SJCRH30 (cell line): ENCODE measurements at regions not wholly inside any gene's neighbourhood (a gene's known extent, or its start where the extent isn't known, plus 50 kb on each side); places are given as distances from the start of the nearest gene placed in this dataset.

Source experiments
- DNase-seq, 2 experiments: peaks; one replicate each; pipeline ENCODE4 v3.0.0-alpha.2; 2015 to 2020
- H3K27ac ChIP-seq: fragments of 250-450 bp; sonication (Bioruptor Pico); 2 replicates; pipeline ENCODE4 v1.5.1; 2020; ENCODE audit warnings: mild to moderate bottlenecking, moderate library complexity
- H3K27me3 ChIP-seq: fragments of 250-450 bp; sonication (Bioruptor Pico); 2 replicates; pipeline ENCODE4 v1.5.1; 2020; ENCODE audit warnings: mild to moderate bottlenecking, moderate library complexity
- H3K36me3 ChIP-seq: fragments of 250-450 bp; sonication (Bioruptor Pico); 2 replicates; pipeline ENCODE4 v1.5.1; 2020; ENCODE audit warnings: mild to moderate bottlenecking, moderate library complexity
- H3K4me1 ChIP-seq: fragments of 250-450 bp; sonication (Bioruptor Pico); 2 replicates; pipeline ENCODE4 v1.5.1; 2020; ENCODE audit warnings: mild to moderate bottlenecking, moderate library complexity
- H3K4me3 ChIP-seq: fragments of 250-450 bp; sonication (Bioruptor Pico); 2 replicates; pipeline ENCODE4 v1.5.1; 2020; ENCODE audit warnings: mild to moderate bottlenecking, moderate library complexity
- H3K9me3 ChIP-seq: fragments of 250-450 bp; sonication (Bioruptor Pico); replicated peaks from 2 replicates; pipeline ENCODE4 v1.5.1; 2020; ENCODE audit warnings: mild to moderate bottlenecking, moderate library complexity

DNA sequence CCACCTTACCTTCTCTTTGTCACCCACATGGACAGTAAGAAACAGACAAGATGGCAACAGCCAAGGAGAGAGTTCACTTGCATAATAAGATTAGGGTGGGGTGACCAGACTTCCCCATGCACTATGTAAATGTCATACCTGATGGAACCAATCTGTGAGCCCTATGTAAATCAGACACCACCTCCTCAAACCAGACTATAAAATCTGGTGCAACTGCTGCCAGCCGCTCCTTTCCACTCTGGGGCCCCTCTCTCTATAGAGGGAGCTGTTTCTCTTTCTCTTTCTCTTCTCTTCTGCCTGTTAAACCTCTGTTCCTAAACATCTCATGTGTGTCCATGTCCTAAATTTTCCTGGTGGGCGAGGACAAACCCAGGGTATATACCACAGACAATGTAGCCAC is 405.5 kb upstream of the CNTN4 start:
- H3K4me1 ChIP-seq = no peaks in the 10 kb centered on the region
- H3K27me3 ChIP-seq = no peaks in the 10 kb centered on the region
- peak in 1 of 2 experiments; percentile 3 for DNase-seq
- H3K4me3 ChIP-seq = no peak overlapping the region
- no peaks in the 10 kb centered on the region for H3K36me3 ChIP-seq
- no peaks in the 10 kb centered on the region for H3K9me3 ChIP-seq
- H3K27ac ChIP-seq = no peak overlapping the region

DNA sequence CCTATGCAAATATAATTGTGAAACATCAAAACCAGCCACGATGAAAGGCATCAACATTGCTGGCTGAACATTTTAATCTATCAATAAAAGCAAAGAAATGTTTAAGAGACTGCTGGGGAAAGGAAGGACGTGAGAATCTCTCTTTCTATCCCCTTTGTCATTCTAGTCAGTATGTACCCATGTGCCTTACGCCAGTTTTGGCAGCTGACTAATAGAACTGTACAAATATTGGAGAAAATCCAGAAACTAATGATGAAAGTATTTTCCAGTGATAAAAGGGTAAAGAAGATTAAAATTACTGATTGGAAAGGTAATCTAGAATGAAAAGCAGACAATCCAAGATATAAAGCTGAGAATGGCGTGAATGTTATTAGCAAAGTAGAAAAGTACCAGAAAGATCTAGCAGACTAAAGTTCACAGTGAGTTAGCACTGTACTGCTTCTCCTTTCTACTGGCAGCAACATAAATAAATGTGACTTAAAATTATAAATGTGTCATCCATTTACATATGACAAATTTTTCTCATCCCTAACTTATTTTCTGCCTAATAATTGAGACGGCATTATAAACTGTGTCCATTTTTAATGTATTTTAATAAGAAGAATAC is 401.9 kb upstream of the CNTN4 start:
- H3K4me1 ChIP-seq = no peaks in the 10 kb centered on the region
- no peak for DNase-seq
- no peaks in the 10 kb centered on the region for H3K27me3 ChIP-seq
- no peaks in the 10 kb centered on the region for H3K36me3 ChIP-seq
- H3K27ac ChIP-seq = no peak overlapping the region
- H3K9me3 ChIP-seq = no peaks in the 10 kb centered on the region
- no peak overlapping the region for H3K4me3 ChIP-seq

DNA sequence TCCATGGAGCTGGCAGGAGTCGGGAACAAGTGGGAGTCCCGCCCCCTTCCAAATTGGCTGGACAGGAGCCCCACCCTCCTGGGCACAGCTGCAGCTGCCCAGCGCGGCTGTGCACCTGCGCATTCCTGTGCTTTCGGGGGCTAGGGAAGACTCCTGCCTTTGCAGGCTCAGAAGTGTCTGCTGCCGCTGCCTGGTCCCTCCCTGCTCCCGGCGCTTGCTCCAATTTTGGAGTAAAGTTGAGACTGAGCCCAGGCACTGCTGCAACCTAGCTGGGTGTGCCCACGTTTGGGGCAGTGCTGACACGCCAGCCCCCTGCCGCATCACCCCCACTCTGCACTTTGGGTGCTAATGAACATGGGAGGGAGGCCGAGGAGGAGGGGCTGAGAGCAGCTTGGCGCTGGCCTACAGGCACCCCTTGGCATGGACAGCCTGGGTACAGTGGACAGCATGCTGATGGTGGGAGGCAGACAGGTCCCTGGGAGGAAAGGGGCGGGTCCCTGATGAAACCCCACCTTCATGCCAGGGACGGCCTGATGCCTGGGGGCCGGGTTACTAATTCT is 399.2 kb upstream of the CNTN4 start:
- no peaks in the 10 kb centered on the region for H3K27me3 ChIP-seq
- H3K4me1 ChIP-seq = no peaks in the 10 kb centered on the region
- no peak overlapping the region for H3K4me3 ChIP-seq
- H3K36me3 ChIP-seq = no peaks in the 10 kb centered on the region
- no peaks in the 10 kb centered on the region for H3K9me3 ChIP-seq
- no peak for DNase-seq
- no peak overlapping the region for H3K27ac ChIP-seq

DNA sequence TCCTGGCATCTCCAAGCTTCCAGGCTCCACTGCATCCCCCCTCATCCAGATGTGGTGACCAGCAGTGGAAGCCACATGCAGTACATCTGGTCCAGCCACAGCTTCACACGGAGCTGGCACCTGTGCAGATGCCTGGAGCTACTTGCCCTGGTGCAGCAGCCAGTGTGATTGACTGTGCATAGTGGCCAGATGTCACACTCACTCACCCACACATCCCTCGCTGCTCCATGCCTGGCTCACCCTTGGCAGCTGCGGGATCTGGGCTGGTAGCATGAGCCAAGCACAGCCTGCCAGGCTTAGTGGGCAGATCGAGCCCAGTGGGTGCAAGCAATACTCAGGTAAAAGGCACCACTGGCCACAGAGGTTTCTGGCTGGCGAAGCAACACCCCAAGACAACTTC is 398.0 kb upstream of the CNTN4 start:
- H3K36me3 ChIP-seq = no peaks in the 10 kb centered on the region
- H3K27me3 ChIP-seq = no peaks in the 10 kb centered on the region
- no peak overlapping the region for H3K4me3 ChIP-seq
- DNase-seq = peak in 1 of 2 experiments; percentile 2
- no peaks in the 10 kb centered on the region for H3K9me3 ChIP-seq
- no peak overlapping the region for H3K27ac ChIP-seq
- no peaks in the 10 kb centered on the region for H3K4me1 ChIP-seq

DNA sequence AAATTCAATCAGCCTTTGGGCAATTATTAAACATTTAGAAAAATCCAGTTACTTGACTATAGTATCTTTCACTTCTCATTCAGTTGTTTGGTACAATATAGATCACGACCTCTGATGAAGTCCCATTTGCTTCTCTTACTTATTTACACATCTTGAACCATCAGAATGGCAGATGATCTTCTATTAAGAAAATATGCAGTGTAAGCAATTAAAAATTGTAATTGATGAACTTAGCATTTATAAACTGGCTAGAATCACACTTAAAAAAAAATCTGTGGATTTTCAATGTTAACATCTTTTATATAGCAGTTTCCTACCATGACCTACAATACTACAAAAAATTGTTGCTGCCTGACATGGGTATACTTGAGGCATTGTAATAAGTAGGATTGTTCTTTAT is 395.5 kb upstream of the CNTN4 start:
- Histone ChIP-seq H3K4me3 (no peak overlapping the region), H3K27me3 (no peaks in the 10 kb centered on the region), H3K36me3 (no peaks in the 10 kb centered on the region), H3K9me3 (no peaks in the 10 kb centered on the region), H3K4me1 (no peaks in the 10 kb centered on the region), H3K27ac (no peak overlapping the region)
- no peak for DNase-seq

DNA sequence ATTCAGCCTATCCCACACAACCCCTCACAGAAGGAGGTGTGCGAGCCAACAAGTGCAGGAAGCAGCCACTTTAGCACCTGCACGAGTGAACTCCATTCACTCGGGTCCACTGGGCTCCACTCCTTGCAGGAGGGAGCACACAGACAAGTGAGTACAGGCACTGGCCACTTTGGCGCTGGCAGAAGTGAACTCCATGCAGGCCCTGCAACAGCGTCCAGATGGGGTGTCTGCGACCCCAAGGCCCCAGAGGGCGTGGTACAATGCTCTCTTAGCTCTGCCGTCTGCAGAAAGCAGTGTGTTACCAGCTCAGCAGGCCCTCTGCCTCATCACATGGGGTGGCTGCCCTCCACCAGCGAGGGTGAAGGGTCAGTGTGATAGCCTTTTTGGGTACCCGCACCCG is 388.0 kb upstream of the CNTN4 start:
- Histone ChIP-seq H3K4me1 (no peaks in the 10 kb centered on the region), H3K9me3 (no peaks in the 10 kb centered on the region), H3K27me3 (no peaks in the 10 kb centered on the region), H3K27ac (no peak overlapping the region), H3K4me3 (no peak overlapping the region), H3K36me3 (no peaks in the 10 kb centered on the region)
- DNase-seq = no peak

DNA sequence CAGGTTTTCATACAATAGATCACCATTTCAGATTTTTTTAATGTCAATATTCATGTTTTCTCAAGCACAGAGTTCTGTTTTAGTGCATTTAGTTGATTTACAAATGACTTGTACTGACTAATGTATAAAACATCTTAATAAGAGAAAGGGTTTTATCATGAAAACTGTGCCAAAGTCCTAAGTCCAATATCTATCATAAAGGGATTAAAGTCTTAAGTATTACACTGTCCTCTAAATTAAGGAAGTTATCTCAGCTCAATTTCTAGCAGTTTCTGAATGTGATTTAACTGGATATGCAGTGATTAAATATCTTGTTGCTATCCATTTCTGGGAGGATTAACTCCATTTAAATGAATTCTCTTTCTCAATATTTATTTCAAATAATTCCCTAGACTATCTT is 381.1 kb upstream of the CNTN4 start:
- H3K36me3 ChIP-seq = no peaks in the 10 kb centered on the region
- H3K27me3 ChIP-seq = no peaks in the 10 kb centered on the region
- H3K27ac ChIP-seq = no peak overlapping the region
- no peaks in the 10 kb centered on the region for H3K4me1 ChIP-seq
- no peak overlapping the region for H3K4me3 ChIP-seq
- H3K9me3 ChIP-seq = no peaks in the 10 kb centered on the region
- DNase-seq = no peak

DNA sequence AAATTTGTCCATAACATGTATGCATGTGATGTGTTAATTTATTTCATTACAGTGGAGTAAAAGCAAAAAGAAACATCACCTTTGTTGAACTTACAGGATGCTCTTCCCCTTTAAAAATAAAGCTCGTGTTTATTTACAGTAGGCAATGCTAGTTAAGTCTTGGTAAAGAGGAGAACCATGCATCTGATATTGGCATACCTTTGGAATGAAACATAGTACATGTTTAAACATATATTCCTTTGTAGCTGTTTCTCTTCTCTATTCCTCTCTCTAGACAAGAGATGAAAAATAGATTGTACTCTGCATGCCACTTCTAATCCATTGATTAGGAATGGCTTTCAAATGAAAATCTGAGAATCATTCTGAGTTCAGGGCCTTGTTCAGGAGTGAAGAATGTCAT is 374.9 kb upstream of the CNTN4 start:
- Histone ChIP-seq H3K36me3 (no peaks in the 10 kb centered on the region), H3K9me3 (no peaks in the 10 kb centered on the region), H3K4me1 (no peaks in the 10 kb centered on the region), H3K4me3 (no peak overlapping the region), H3K27me3 (no peaks in the 10 kb centered on the region), H3K27ac (no peak overlapping the region)
- DNase-seq = no peak

DNA sequence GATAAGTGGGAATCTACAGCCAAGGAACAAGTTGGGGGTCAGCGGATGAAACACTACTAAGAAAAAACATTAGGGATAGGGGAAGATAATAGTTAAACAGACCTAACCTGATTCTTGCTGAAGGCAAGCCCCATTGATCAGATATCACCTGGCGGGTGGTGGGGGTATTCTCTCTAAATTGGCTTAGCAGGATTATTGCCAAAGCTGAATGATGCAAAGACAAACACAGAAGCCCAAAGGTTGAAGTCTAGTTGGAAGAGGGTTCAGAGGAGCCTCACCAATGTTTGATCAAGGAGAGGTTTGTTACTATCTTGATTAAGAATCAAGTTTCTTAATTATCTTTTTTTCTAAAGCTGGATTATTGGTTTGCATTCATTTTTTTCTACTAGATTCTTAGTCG is 371.9 kb upstream of the CNTN4 start:
- H3K27ac ChIP-seq = no peak overlapping the region
- H3K9me3 ChIP-seq = no peaks in the 10 kb centered on the region
- H3K4me1 ChIP-seq = no peaks in the 10 kb centered on the region
- no peaks in the 10 kb centered on the region for H3K36me3 ChIP-seq
- H3K4me3 ChIP-seq = no peak overlapping the region
- no peak for DNase-seq
- H3K27me3 ChIP-seq = no peaks in the 10 kb centered on the region

DNA sequence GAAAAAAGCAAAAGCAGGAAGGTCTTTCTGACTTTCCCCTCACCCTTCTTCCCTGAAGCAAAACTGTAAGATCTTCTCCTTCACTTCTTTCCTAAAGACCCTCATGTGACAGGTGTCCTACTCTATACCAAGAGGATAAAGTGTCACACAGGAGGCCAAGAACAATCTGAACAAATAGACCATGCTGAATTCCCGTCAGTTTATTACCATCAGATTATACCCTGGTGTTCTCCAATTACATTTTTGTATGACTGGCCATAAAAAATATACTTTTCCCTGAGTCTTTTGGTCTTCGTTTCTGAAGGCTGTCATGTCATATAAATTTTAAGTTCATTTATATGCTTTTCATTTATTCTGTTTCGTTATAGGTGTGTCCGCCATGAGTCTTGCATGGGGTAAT is 371.4 kb upstream of the CNTN4 start:
- H3K9me3 ChIP-seq = no peaks in the 10 kb centered on the region
- H3K27me3 ChIP-seq = no peaks in the 10 kb centered on the region
- H3K27ac ChIP-seq = no peak overlapping the region
- H3K4me3 ChIP-seq = no peak overlapping the region
- H3K36me3 ChIP-seq = no peaks in the 10 kb centered on the region
- H3K4me1 ChIP-seq = no peaks in the 10 kb centered on the region
- DNase-seq = no peak

DNA sequence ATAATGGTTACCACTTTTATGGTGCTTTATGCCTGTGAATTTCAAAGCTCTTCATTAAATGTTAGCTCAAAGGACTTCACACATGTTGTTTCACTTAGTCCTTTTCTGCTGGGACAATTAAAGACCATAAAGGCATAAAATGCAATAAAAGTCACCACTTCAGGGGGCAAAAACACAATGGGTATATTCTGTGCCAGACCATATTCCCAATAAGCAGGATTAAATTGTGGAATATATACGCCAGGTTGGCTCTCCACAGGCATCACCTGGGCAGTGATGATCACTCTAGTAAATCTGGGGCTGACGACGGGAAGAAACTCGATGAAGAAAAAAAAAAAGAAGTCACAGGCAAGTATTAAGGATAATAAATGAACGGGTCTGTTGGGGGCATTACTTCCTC is 370.2 kb upstream of the CNTN4 start:
- Histone ChIP-seq H3K27me3 (no peaks in the 10 kb centered on the region), H3K4me3 (no peak overlapping the region), H3K36me3 (no peaks in the 10 kb centered on the region), H3K4me1 (no peaks in the 10 kb centered on the region), H3K9me3 (no peaks in the 10 kb centered on the region), H3K27ac (no peak overlapping the region)
- no peak for DNase-seq

DNA sequence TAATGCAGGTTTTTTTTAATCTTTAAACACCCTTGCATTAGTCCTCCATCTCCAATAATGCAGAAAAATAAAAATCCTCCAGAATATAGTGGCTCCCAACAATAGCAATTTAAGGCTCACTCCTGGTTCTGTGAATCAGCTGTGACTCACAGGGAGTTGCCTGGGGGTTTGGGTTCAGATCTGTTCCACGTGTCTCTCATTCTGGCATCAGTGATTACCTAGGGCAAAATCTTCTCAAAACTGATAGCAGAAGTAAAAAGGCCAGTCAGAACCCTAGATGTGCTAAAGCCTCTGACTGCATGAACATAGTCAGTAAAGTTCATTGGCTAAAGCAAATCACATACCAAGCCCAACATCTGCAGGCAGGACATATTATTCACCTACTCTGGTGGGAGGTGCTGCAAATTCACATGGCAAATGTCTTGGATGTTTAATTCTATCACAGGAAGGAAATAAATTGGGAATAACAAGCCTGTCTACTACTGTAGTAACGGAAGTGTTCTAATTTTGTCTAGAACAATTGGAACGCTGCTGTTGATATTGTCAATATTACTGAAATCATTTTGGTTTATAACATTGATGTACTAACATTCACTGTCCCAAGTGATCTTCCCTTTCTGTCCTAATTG is 364.1 kb upstream of the CNTN4 start:
- DNase-seq = no peak
- Histone ChIP-seq H3K36me3 (no peaks in the 10 kb centered on the region), H3K4me1 (no peaks in the 10 kb centered on the region), H3K4me3 (no peak overlapping the region), H3K9me3 (no peaks in the 10 kb centered on the region), H3K27ac (no peak overlapping the region), H3K27me3 (no peaks in the 10 kb centered on the region)

DNA sequence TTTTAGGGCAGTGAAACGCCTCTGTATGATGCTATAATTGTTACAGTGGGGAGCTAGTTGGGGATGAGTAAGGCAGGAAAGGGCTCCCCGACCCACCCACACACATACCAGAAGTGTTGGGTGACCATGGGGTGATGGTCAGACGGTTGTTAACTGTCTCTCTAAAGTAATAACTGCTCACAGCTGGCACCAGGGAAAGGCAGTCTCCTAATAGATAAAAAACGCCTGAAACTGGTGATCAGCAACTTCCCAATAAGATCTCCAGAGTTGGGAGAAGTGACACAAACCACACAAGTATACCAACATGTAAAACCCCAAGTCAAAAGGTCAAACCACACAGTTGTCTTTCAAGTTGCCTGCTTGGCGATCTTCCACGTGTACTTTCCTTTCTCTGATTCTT is 346.5 kb upstream of the CNTN4 start:
- Histone ChIP-seq H3K27ac (no peak overlapping the region), H3K36me3 (no peaks in the 10 kb centered on the region), H3K9me3 (no peaks in the 10 kb centered on the region), H3K4me3 (no peak overlapping the region), H3K27me3 (no peaks in the 10 kb centered on the region), H3K4me1 (no peaks in the 10 kb centered on the region)
- peak; percentile 3 to 16 for DNase-seq

DNA sequence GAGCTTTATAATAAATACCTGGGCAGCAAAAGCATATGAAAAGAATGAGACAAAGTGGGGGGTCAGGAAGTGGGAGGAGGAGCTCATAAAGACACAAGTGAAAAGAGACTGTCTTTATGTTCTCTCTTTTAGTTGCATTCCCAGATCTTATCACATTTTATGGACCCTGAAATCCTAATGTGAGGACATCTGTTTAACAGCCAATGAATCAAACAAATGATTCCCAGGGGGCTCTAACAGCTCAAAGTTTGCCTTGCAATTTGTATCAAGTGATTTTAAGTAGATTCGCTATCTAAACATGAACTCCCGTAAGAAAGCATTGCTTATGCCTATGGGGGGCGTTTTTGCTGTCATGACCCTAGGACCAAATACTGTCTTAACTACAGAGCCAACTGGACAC is 332.3 kb upstream of the CNTN4 start:
- no peaks in the 10 kb centered on the region for H3K9me3 ChIP-seq
- H3K4me1 ChIP-seq = 0 out of 2 replicates have a peak, but pooled peaks cover 4% of the 10 kb centered on the region

DNA sequence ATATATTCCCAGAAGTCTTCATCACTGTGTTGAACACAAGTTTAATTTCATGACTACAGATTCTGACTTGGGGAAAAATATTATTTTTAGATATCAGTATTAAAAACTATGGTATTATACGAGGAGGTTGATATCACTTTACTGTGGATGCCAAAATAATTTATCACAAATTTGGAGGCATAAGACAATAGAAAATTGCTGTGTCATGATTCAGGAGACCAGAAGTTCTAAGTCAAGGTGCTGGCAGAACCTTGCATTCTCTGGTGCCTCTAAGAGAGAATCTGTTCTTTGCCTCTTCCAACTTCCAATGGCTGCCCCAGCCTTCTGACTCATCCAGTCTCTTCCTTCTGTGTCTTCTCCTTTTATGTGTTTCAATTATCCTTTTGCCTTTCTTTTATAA is 325.0 kb upstream of the CNTN4 start:
- H3K4me3 ChIP-seq = no peak overlapping the region
- no peak for DNase-seq
- no peaks in the 10 kb centered on the region for H3K4me1 ChIP-seq
- H3K27me3 ChIP-seq = no peaks in the 10 kb centered on the region
- H3K9me3 ChIP-seq = no peaks in the 10 kb centered on the region
- H3K27ac ChIP-seq = no peak overlapping the region
- no peaks in the 10 kb centered on the region for H3K36me3 ChIP-seq

More for the DNA sequence above, 332.3 kb upstream of the CNTN4 start:
- H3K4me3 ChIP-seq = no peak overlapping the region
- H3K27me3 ChIP-seq = no peaks in the 10 kb centered on the region
- peak; percentile 50 to 68 for DNase-seq
- no peaks in the 10 kb centered on the region for H3K36me3 ChIP-seq
- H3K27ac ChIP-seq = no peak overlapping the region

DNA sequence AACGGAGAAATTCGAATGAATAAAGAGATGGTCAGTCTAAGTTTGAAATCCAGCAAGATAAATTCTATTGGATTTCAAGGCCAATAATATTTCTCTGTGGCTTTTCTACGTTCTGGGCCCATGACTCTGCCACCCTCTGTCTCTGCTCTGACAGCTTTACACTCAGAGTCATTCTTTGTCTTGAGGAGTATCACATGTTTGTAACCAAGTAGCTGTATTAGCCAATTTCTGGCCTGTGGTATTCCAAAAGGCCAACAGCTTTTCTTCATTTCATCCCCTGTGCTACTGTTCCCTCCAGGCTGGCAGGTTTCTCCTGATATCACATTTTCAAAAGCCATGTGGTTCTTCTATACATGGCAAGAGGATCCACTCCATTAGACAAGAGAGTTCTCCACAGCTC is 324.1 kb upstream of the CNTN4 start:
- Histone ChIP-seq H3K27ac (no peak overlapping the region), H3K27me3 (no peaks in the 10 kb centered on the region), H3K9me3 (no peaks in the 10 kb centered on the region), H3K4me3 (no peak overlapping the region), H3K36me3 (no peaks in the 10 kb centered on the region), H3K4me1 (no peaks in the 10 kb centered on the region)
- DNase-seq = no peak
